Cardiac fibroblast (primary cell): ENCODE measurements at regions not wholly inside any gene's neighbourhood (a gene's known extent, or its start where the extent isn't known, plus 50 kb on each side); places are given as distances from the start of the nearest gene placed in this dataset.
"Not testable (repeated sequence)": the region's sequence is repeated elsewhere in the genome, so short reads cannot be mapped to it uniquely, and the experiment has no call there.

ENCODE experiments used
- DNase-seq, 2 donors: peaks; one replicate each; pipeline versions ENCODE4 v3.0.0 to v3.0.0-alpha.2; 2010; ENCODE audit warnings: low read depth in 2 of 2
- H3K4me3 ChIP-seq, 2 donors: replicated peaks in 1 of 2; 1 replicate in 1 of 2; 2 replicates in 1 of 2; pipeline ENCODE4 v1.5.1; 2011; ENCODE audit warnings: low read depth in 2 of 2, low read length in 2 of 2, mild to moderate bottlenecking in 2 of 2, moderate library complexity in 1 of 2
- CTCF ChIP-seq: IDR thresholded peaks from one replicate; pipeline ENCODE4 v1.5.1; 2011; ENCODE audit warnings: low read depth, mild to moderate bottlenecking, low read length, inconsistent platforms

- TF ChIP-seq CTCF: no peak
- H3K4me3 ChIP-seq: no peak overlapping the region
- no peak for DNase-seq
These were observed 518.9 kb upstream of the SGCD start for GRCh38 chr5:155807884-155808576.

- no peak for TF ChIP-seq CTCF
- no peak for DNase-seq
- H3K4me3 ChIP-seq: no peak overlapping the region
These were observed 511.7 kb upstream of the SGCD start for GRCh38 chr5:155815248-155815647.

GRCh38 chr5:155822177-155822576 is 504.8 kb upstream of the SGCD start:
- no peak overlapping the region for H3K4me3 ChIP-seq
- no peak for DNase-seq
- no peak for TF ChIP-seq CTCF

- DNase-seq: no peak
- H3K4me3 ChIP-seq: no peak overlapping the region
- no peak for TF ChIP-seq CTCF
These were observed 500.1 kb upstream of the SGCD start for GRCh38 chr5:155826611-155827507.

GRCh38 chr5:155827508-155827815 is 499.5 kb upstream of the SGCD start:
- DNase-seq: not testable (repeated sequence)

GRCh38 chr5:155827949-155828348 is 499.0 kb upstream of the SGCD start:
- TF ChIP-seq CTCF: no peak

More at GRCh38 chr5:155827508-155827815, 499.5 kb upstream of the SGCD start:
- not testable (repeated sequence) for H3K4me3 ChIP-seq

GRCh38 chr5:155831491-155831890 is 495.5 kb upstream of the SGCD start:
- no peak for DNase-seq
- no peak overlapping the region for H3K4me3 ChIP-seq
- no peak for TF ChIP-seq CTCF

More at GRCh38 chr5:155827949-155828348, 499.0 kb upstream of the SGCD start:
- no peak overlapping the region for H3K4me3 ChIP-seq
- DNase-seq: no peak
